DLD1 (cell line): ENCODE measurements at regions not wholly inside any gene's neighbourhood (a gene's known extent, or its start where the extent isn't known, plus 50 kb on each side); places are given as distances from the start of the nearest gene placed in this dataset.
"Not testable (repeated sequence)": the region's sequence is repeated elsewhere in the genome, so short reads cannot be mapped to it uniquely, and the experiment has no call there.

ENCODE experiments used
- in situ Hi-C: cut with HindIII; loops from 2 replicates; pipeline ENCODE4 v1.10.0; 2017; ENCODE audit warnings: low sequenced_read_pairs

DNA sequence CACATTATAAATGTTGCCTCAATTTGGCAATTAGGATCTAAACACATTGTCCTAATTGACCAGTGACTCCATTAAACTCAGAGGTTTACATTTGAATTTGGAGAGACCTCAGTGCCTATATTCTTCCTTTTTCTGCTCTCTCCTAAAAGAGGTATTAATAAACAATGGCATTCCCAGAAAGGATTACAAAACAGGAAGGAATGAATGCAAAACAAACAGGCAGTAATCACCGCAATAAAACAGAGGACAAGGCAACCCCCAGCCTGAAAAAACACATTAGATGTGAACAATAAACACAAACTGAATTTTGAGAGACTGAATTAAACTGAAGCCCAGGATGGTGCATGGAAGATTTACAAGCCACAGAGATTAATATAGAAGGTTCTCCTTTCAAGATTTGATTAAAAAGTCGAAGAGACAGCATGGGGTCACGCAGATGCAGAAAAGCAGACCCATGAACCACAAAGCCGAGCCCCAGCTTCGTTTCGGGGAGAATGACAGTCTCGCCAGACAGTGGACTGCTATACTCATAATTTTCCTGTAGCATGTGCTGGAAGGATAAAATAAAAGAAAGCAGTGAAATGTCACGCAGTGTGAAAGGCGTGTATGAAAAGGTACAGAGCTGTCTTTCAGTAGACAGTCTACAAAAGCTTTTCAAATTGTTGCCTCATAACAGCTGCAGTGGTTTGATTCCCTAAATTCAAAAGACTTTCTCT lies 503.0 kb downstream of the LIG4 start:
- in situ Hi-C loops: no loop called here

DNA sequence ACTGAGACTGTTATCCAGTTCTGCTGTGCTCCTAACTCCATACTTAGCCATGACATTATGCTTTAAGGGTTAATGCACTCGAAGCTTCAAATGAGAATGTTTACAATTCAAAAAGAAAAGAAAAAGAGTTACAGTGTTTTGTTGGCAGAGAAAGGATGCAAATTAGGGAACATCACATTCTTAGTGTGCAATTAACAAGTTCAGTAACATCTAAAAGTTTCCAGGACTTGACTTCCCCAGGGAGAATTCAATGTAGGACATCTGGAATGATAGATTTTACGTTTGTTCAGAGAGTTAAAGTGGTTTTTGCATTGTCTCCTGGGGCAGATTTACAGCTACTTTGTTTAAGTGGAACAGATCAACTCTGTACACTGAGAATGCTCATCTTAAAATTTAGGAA lies 525.2 kb downstream of the LIG4 start:
- in situ Hi-C loops: no loop called here

- in situ Hi-C loops: no loop called here
Observed at GRCh38 chr13:107685876-107686275, 529.5 kb downstream of the LIG4 start.

DNA sequence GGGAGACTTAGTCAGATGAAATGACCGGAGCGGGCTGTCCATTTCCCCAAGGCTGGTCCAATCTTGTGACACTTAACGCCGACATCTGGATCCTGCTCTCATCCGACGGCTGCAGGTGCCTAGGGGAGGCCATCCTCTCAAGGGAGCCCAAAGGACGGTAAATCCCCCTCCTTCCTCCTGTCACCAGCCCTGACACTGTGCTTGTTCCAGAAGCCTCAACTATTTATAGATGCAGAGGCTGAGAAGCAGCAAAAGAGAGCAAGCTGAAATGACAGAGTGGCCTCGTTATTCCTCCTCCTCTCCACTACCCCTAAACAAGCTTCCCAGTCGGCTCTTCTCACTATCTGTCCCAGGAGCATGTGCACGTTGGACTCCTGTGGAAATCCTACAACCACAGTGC lies 533.7 kb downstream of the LIG4 start:
- in situ Hi-C loops: no loop called here

DNA sequence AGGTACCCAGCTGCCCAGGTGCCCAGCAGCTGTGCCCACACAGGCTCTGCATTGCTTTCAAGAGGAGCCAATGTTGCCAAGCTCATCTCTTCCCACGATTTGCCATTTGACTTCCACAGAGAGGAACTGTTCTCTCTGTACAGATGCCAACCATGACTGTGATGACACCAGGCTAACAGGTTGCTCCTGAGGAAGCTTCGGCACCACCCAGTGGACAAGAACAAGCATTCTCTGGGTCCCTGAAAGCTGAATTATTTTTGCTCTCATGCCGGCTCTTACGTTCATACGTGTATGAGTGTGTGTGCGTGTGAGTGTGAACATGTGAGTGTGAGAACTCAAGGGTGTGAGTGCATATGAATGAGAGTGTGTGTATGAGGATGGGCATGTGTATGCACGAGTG lies 535.2 kb downstream of the LIG4 start:
- in situ Hi-C loops: no loop called here

DNA sequence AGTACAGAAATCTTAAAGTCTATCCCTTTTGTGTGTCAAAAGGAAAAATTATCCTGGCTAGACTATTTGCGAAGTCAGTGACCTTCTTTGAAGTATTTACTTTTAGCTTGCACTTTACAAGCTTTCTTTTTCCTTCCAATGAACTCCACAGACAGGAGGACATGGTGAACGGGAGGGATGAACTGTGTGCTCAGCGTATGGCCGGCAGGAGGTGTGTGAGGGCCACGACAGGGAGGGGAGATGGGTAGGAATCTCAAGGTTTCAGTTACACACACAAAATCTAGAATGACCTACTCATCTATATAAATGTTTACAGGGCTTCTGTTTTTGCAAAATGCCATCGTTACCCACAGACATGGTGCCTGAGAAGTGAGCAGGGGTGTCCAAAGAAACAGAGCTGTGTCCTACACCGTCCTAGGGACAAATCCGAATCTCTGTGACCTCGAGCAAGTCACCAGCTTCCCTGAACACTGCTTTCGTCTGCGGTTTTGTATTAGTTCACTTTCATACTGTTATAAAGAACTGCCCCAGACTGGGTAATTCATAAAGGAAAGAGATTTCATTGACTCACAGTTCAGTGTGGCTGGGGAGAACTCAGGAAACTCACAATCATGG lies 537.2 kb downstream of the LIG4 start:
- in situ Hi-C loops: no loop called here

- in situ Hi-C loops: no loop called here
Observed at GRCh38 chr13:107675847-107676550, 539.3 kb downstream of the LIG4 start.

GRCh38 chr13:107669391-107669993 lies 545.8 kb downstream of the LIG4 start:
- in situ Hi-C loops: no loop called here

GRCh38 chr13:107665926-107666458 lies 549.3 kb downstream of the LIG4 start:
- in situ Hi-C loops: no loop called here

- in situ Hi-C loops: no loop called here
Observed at GRCh38 chr13:107650081-107650701, 565.1 kb downstream of the LIG4 start.

DNA sequence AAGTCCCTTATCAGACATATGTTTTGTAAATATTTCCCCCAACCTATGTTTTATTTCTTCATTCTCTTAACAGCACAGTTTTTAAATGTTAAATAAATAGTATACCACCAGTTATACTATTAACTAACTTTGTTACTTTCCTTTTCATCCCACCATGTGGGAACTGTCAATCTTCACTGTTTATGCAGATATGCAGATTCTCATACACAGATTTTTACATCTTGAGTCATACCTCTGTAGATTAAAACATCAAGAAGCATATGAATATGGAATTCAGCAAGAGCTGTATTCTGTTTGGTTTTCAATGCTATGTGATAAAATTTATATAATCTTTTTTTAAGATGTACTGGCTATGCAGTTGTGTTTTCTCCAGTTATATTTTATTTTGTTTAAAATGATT lies 566.3 kb downstream of the LIG4 start:
- in situ Hi-C loops: no loop called here

- in situ Hi-C loops: no loop called here
Observed at GRCh38 chr13:107644136-107644535, 571.2 kb downstream of the LIG4 start.

DNA sequence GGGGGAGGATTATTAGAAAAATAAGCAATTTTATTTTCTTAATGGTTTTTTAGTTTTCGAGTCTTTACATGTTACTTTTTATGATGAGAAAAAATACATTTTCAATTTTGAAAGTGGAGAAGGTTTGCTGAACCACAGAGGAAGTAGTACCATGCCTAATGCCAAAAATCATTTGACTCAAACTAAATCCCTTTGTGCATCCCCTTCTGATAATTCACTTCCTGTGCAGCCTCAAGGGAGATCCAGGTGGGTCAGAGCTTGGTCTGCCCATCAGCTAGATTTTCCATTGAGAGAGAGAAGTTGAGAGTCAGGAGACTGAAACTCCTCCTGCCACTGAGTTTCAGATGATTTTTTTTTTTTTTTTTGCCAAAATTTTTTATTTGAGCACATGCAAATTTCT lies 571.7 kb downstream of the LIG4 start:
- in situ Hi-C loops: no loop called here

DNA sequence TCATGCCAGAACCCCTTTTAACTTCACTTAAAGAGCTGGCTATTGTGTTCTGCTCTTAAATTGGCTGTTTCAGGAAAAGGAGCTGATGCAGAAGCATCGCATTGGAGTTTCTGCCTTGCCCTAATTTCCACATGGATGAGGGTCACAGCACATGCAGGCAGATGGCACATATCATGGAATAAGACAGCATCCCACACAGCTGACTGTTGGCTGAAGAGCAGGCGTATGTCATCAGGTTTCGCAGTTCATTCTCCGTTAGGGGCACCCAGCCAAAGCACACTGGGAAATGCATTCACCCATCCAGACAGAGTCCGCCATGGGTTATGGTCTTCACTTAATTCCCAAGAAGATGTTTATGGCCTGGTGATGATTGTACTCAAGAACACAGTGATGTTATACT lies 572.5 kb downstream of the LIG4 start:
- in situ Hi-C loops: no loop called here

- in situ Hi-C loops: no loop called here
Observed at GRCh38 chr13:107641574-107641973, 573.8 kb downstream of the LIG4 start.

- in situ Hi-C loops: no loop called here
Observed at GRCh38 chr13:107625648-107626047, 589.7 kb downstream of the LIG4 start.

- in situ Hi-C loops: no loop called here
Observed at GRCh38 chr13:107617527-107617926, 597.8 kb downstream of the LIG4 start.

GRCh38 chr13:107612376-107612775 lies 603.0 kb downstream of the LIG4 start:
- in situ Hi-C loops: no loop called here

DNA sequence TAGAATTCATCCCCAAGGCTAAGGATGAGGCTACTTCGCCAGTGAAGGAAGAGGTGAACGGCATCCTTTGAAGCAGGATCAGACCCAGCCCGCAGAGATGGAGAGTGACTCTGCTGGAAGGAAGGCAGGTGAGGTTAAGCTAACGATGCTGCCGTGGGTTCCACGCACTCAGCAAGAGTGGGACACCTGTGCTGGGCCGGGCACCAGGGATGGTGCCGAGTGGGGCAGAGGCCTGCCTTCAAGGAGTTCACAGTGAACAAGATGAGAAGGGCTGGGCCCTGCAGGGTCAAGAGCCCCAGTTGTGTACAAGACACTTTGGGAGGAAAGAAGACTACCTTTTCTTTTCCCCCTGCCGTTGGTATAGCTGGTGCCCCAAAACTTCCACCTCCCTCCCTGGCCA lies 606.6 kb downstream of the LIG4 start:
- in situ Hi-C loops: no loop called here

DNA sequence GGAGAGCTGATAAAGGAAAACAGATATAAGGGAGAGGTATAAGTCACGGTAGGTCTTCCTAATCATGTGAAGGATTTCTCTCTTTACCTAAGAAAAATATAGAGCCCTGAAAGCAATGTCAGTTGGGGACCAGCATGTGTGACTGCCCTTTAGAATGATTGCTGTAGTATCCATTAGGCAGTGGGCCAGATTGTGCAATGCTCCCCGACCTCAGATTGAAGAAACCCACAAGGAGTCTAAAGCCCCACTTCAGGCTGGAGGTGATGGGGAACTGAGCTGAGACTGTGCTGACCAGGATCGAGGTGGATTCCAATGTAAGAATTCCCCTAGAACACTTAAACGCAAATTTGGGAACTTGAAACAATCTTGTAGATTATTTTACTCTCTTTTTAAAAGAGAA lies 614.4 kb downstream of the LIG4 start:
- in situ Hi-C loops: no loop called here

GRCh38 chr13:107596306-107596705 lies 619.0 kb downstream of the LIG4 start:
- in situ Hi-C loops: not testable (repeated sequence)
